ELR (cell line): ENCODE measurements at regions not wholly inside any gene's neighbourhood (a gene's known extent, or its start where the extent isn't known, plus 50 kb on each side); places are given as distances from the start of the nearest gene placed in this dataset.

Experiments used
- DNase-seq: peaks from one replicate; pipeline ENCODE4 v3.0.0-alpha.2; 2015; ENCODE audit warnings: low read depth

DNA sequence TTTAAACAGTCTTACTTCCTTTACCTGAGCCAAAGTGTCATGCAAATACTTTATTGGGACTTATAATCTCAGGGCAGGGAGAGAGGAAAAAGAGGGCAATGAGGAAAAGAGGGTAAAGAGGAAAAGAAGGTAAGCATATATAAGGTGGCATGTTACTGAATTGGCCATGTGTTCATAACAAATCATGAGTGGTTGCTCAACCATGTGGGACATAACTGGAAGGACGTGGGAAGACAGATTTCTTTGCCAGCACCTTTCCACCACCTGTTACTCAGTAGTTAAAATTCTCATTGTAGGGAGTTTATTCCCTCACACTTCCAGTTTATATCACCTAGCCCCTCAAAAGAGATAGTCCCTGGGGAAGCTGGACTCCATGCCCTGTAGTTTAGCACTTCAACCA, 54.7 kb upstream of the TPRG1 start:
- DNase-seq = no peak

DNA sequence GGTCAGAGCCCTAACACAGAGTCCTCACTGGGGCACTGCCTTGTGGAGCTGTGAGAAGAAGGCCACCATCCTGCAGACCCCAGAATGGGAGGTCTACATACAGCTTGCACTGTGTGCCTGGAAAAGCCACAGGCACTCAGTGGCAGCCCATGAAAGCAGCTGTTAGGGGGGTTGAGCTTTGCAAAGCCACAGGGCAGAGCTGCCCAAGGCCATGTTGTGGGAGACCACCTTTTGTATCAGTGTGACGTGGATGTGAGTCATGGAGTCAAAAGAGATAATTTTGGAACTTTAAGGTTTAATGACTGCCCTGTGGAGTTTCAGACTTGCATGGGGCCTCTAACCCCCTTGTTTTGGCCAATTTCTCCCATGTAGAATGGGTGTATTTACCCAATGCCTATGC, 52.9 kb upstream of the TPRG1 start:
- no peak for DNase-seq

DNA sequence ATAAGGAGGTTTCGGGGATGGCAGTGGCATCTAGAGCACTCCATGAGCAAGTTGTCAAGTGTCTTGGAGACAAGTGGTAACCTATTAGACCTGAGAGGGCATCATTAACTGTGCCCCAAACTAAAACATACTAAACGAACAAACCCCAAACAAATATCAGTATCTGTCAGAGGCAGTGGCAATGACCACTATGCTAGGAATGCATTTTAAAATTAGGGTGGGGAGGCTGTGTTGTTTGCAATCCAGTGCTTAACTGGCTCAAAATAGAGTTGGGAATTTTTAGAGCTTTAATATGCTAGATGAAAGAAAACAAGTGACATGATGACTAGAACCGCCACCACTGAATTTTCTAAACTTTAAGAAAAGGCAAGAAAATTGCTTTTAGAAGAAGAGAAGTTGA, 51.8 kb upstream of the TPRG1 start:
- DNase-seq = no peak

DNA sequence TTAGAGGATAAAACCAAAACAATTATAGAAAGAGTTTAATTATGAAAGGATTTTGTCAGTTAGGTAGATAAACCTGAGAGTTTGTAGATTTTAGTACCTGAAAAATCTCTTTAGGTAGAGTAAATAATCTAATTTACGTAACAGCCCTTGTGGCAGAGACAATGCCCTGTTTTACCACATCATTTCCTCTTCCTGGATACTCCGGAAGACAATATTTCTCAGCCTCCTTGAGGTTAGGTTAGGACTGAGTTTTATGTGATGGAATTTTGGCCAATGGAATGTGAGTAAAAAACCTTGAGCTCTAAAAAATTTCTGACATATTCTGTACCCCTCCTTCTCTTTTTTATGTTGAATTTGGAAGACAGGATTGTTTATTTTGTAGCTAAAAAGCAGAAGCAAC, 50.7 kb upstream of the TPRG1 start:
- DNase-seq = no peak
